ENCODE measurements at regions not wholly inside any gene's neighbourhood (a gene's known extent, or its start where the extent isn't known, plus 50 kb on each side); places are given as distances from the start of the nearest gene placed in this dataset.

DNA sequence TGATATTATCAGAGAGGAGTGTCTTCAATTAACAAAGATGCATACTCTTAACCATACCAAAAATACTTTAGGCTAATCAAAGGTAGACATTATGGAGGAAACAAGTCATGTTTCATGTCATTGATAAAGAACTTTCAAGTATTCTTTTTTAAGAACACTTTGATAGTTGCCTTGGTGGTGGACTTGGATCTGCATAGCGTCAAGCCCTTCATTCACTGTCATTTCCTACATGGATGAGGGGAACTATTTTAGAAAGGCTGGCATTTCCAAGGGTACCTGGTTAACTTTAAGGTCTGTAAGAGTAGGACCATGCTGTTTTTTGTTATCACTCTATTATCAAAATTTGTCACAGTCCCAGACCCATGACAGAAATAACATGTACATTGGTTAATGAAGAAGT, 622.5 kb downstream of the PKHD1 start:
- Histone ChIP-seq H3K9me3 (ENCODE audit: control insufficient read depth in 2 of 3, low read length in 3 of 3) (no peaks in the 10 kb centered on the region), H3K27me3 (ENCODE audit: control insufficient read depth in 2 of 2, insufficient read depth in 2 of 2, low read length in 2 of 2) (no peaks in the 10 kb centered on the region), H3K36me3 (ENCODE audit: control insufficient read depth in 2 of 3, insufficient read depth in 3 of 3, low read length in 3 of 3) (no peaks in the 10 kb centered on the region), H3K27ac (ENCODE audit: low read depth, low read length) (no peak overlapping the region), H3K4me1 (ENCODE audit: control insufficient read depth in 2 of 2, insufficient read depth in 2 of 2, low read length in 2 of 2) (no peaks in the 10 kb centered on the region), H3K4me3 (ENCODE audit: low read length) (no peak overlapping the region)
- no peak overlapping the region for H3K27ac Mint-ChIP-seq
- POLR2A ChIA-PET: no interaction called here
- no peak overlapping the region for H3K4me3 Mint-ChIP-seq
- no peak for ATAC-seq
- DNase-seq: no peak
- H3K36me3 Mint-ChIP-seq: no peaks in the 10 kb centered on the region
- intact Hi-C loops (cut with micrococcal nuclease): no loop called here
- H3K27me3 Mint-ChIP-seq: no peaks in the 10 kb centered on the region
- peaks cover 0 to 12% (median 2%) of the 10 kb centered on the region in 11 donors for H3K9me3 Mint-ChIP-seq
- no peaks in the 10 kb centered on the region for H3K4me1 Mint-ChIP-seq
- CTCF ChIA-PET: no interaction called here

DNA sequence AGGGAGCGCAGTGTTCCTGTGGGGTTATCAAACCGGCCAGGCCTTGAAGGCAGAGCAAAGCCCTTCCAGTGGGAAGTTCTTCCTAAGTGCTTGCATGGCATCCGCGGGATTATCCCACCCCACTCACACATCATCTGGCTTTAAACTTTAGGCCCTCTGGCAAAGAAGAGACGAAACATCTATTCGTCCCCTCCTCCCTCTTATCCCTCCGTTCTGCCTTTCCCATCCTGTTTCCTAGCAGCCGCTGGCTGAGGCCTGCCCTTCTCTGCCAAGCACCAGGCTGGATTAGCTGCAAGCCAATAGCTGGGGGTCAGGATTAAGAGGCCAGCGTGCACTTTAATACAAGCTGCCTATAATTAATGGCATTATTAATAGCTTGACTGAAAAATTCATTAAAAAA, 621.0 kb downstream of the PKHD1 start:
- peaks cover 0 to 7% (median 2%) of the 10 kb centered on the region in 11 donors for H3K9me3 Mint-ChIP-seq
- H3K4me3 Mint-ChIP-seq: no peak overlapping the region
- DNase-seq: no peak
- Histone ChIP-seq H3K27me3 (ENCODE audit: control insufficient read depth in 2 of 2, insufficient read depth in 2 of 2, low read length in 2 of 2) (no peaks in the 10 kb centered on the region), H3K36me3 (ENCODE audit: control insufficient read depth in 2 of 3, insufficient read depth in 3 of 3, low read length in 3 of 3) (no peaks in the 10 kb centered on the region), H3K4me3 (ENCODE audit: low read length) (no peak overlapping the region), H3K9me3 (ENCODE audit: control insufficient read depth in 2 of 3, low read length in 3 of 3) (no peaks in the 10 kb centered on the region), H3K4me1 (ENCODE audit: control insufficient read depth in 2 of 2, insufficient read depth in 2 of 2, low read length in 2 of 2) (no peaks in the 10 kb centered on the region), H3K27ac (ENCODE audit: low read depth, low read length) (no peak overlapping the region)
- no peak overlapping the region for H3K27ac Mint-ChIP-seq
- no peaks in the 10 kb centered on the region for H3K4me1 Mint-ChIP-seq
- ATAC-seq: no peak
- ChIA-PET POLR2A (no interaction called here), CTCF (no interaction called here)
- H3K27me3 Mint-ChIP-seq: no peaks in the 10 kb centered on the region
- intact Hi-C loops (cut with micrococcal nuclease): no loop called here
- H3K36me3 Mint-ChIP-seq: no peaks in the 10 kb centered on the region

DNA sequence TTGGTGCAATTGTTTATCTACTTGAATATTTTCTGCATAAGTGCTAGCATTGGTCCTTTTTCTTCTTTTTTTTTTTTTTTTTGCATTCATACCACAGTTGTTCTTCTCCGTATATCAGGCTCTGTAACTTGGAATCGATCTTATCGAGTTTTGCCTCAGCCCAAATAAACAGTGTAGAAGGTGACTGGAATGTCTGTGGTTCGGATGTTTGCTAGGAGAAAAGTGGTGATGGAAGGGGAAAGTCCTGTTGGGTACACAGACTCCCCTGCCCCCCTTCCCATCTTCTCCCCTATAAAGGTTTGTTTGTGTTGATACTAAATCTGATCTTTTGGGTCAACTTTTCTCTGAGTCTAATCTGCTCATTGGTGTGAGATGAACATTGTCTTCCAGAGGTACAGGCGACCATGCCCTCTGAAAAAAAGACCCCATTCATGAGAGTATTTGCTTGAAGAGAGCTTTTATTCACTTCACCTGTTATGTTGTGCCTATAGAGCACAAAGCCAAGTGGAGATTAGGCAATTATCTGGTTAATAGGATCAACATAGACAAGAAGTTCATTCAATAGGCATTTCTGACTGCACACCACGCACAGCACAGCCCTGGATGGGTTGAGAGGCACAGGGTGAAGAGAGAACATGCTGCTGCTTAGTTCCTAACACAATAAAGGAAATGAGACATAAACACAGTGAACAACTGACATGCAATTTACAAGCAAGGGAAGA, 620.0 kb downstream of the PKHD1 start:
- Histone ChIP-seq H3K27ac (ENCODE audit: low read depth, low read length) (no peak overlapping the region), H3K4me3 (ENCODE audit: low read length) (no peak overlapping the region), H3K9me3 (ENCODE audit: control insufficient read depth in 2 of 3, low read length in 3 of 3) (no peaks in the 10 kb centered on the region), H3K27me3 (ENCODE audit: control insufficient read depth in 2 of 2, insufficient read depth in 2 of 2, low read length in 2 of 2) (no peaks in the 10 kb centered on the region), H3K4me1 (ENCODE audit: control insufficient read depth in 2 of 2, insufficient read depth in 2 of 2, low read length in 2 of 2) (no peaks in the 10 kb centered on the region), H3K36me3 (ENCODE audit: control insufficient read depth in 2 of 3, insufficient read depth in 3 of 3, low read length in 3 of 3) (no peaks in the 10 kb centered on the region)
- Mint-ChIP-seq H3K27me3 (no peaks in the 10 kb centered on the region), H3K9me3 (peaks cover 0 to 7% (median 2%) of the 10 kb centered on the region in 11 donors), H3K36me3 (no peaks in the 10 kb centered on the region), H3K4me3 (no peak overlapping the region), H3K27ac (no peak overlapping the region), H3K4me1 (no peaks in the 10 kb centered on the region)
- ATAC-seq (no peak), DNase-seq (no peak)
- intact Hi-C loops (cut with micrococcal nuclease): no loop called here
- ChIA-PET POLR2A (no interaction called here), CTCF (no interaction called here)

DNA sequence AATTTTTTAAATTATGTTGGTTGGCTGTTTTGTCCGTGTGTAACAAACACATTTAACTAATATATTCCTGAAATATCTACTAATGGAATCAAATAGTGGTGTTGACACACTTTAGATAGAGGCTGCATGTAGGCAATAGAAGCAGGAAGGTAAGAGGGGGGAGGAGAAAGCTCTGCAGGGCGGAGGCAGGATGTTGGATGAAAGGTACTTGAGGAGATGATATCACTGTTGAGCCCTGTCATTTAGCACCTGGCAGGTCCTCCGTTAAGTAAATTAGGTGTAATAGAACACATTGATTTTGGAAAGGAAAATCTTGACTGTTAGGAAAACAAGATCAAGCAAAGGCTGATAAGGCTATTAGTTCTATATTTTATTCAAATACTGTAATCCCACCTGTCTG, 618.7 kb downstream of the PKHD1 start:
- Histone ChIP-seq H3K4me1 (ENCODE audit: control insufficient read depth in 2 of 2, insufficient read depth in 2 of 2, low read length in 2 of 2) (no peaks in the 10 kb centered on the region), H3K27me3 (ENCODE audit: control insufficient read depth in 2 of 2, insufficient read depth in 2 of 2, low read length in 2 of 2) (no peaks in the 10 kb centered on the region), H3K36me3 (ENCODE audit: control insufficient read depth in 2 of 3, insufficient read depth in 3 of 3, low read length in 3 of 3) (no peaks in the 10 kb centered on the region), H3K27ac (ENCODE audit: low read depth, low read length) (no peak overlapping the region), H3K9me3 (ENCODE audit: control insufficient read depth in 2 of 3, low read length in 3 of 3) (no peaks in the 10 kb centered on the region), H3K4me3 (ENCODE audit: low read length) (no peak overlapping the region)
- Mint-ChIP-seq H3K27ac (no peak overlapping the region), H3K4me3 (no peak overlapping the region), H3K4me1 (no peaks in the 10 kb centered on the region), H3K27me3 (no peaks in the 10 kb centered on the region), H3K36me3 (no peaks in the 10 kb centered on the region), H3K9me3 (peaks cover 0 to 8% (median 2%) of the 10 kb centered on the region in 11 donors)
- POLR2A ChIA-PET: no interaction called here
- intact Hi-C loops (cut with micrococcal nuclease): no loop called here
- CTCF ChIA-PET: no interaction called here
- DNase-seq (no peak), ATAC-seq (no peak)

DNA sequence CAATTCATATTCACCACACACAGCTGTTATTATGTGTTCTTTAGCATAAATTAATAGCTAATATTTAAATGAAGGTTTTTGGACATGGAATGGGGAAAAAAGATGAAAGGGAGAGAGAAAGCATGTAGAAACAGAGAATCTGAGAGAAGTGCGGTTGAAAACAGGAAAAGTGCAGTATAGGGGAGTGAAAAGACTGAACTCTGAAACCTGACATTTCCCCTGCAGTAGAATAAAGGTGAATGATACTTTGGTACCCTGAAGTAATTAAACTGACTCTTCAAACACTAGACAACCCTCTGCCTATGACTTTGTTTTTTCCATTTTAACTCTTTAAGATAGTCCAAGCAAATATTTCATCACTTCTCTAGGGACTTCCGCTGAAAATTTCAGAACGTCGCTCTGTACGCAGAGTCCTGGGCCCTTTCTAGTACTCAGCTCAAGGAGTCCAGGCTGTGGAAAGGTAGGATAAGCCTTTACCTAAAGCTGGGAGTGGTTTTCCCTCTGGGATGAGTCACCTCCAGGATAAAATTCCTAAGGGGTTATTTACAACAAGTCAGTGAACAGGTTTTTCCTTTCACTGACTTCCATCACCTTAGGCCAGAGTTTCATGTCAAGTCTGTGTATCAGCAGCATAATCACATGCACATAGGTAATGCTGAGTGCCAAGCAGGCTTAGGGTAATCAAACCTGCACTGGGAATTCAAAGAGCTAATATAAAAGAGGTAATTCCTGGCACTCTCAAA, 614.5 kb downstream of the PKHD1 start:
- Mint-ChIP-seq H3K27me3 (no peaks in the 10 kb centered on the region), H3K27ac (no peak overlapping the region), H3K36me3 (no peaks in the 10 kb centered on the region), H3K4me1 (no peaks in the 10 kb centered on the region), H3K4me3 (no peak overlapping the region), H3K9me3 (peaks cover 0 to 11% (median 2%) of the 10 kb centered on the region in 11 donors)
- Histone ChIP-seq H3K4me3 (ENCODE audit: low read length) (no peak overlapping the region), H3K4me1 (ENCODE audit: control insufficient read depth in 2 of 2, insufficient read depth in 2 of 2, low read length in 2 of 2) (no peaks in the 10 kb centered on the region), H3K9me3 (ENCODE audit: control insufficient read depth in 2 of 3, low read length in 3 of 3) (no peaks in the 10 kb centered on the region), H3K27ac (ENCODE audit: low read depth, low read length) (no peak overlapping the region), H3K27me3 (ENCODE audit: control insufficient read depth in 2 of 2, insufficient read depth in 2 of 2, low read length in 2 of 2) (no peaks in the 10 kb centered on the region), H3K36me3 (ENCODE audit: control insufficient read depth in 2 of 3, insufficient read depth in 3 of 3, low read length in 3 of 3) (no peaks in the 10 kb centered on the region)
- intact Hi-C loops (cut with micrococcal nuclease): no loop called here
- ChIA-PET POLR2A (no interaction called here), CTCF (no interaction called here)
- DNase-seq (no peak), ATAC-seq (no peak)

DNA sequence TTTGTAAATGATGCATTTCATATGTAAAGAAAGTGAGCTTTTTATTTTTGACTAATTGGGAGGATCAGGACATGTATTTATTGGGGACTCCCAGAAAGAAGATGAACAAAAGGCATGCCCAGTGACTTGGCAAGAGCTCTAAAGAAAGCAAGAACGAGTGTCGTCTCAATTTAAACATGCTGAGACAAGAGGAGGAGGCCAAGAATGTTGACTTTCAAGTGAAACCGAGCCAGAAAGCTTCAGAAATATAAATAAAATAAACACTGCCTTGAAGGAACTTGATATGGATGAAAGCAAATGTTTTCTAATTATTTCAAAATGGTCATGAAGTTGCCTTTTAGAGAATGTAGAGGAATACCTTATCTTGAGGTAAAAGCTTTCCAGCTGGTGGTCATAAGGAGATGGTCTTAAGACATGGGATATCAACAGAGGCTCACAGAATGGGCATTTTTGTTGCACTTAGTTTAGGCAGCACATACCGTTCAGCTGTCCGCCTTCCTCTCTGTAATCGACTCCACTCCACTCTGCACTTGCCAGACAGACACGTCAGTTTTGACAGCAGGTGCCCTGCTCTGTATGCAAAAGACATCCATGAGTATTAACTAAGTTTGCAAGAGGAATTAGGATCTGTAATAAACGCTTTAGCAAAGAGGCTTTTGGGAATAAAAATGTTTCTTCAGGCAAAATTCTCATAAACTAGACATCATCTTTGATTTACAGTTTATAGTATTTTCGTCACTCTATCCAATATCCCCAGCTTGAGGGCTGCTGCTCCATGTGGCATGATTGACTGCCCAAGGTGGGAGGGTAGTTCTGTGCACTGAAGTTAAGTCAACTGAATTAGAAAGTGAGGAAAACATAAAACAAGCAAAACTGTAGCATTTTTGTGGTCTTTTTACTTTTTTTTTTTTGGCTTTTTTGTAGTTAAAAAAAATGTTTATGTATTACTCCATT, 613.1 kb downstream of the PKHD1 start:
- POLR2A ChIA-PET: no interaction called here
- H3K9me3 ChIP-seq (ENCODE audit: control insufficient read depth in 2 of 3, low read length in 3 of 3): no peaks in the 10 kb centered on the region
- ATAC-seq (no peak), DNase-seq (no peak)
- H3K4me3 Mint-ChIP-seq: no peak overlapping the region
- no peaks in the 10 kb centered on the region for H3K27me3 ChIP-seq (ENCODE audit: control insufficient read depth in 2 of 2, insufficient read depth in 2 of 2, low read length in 2 of 2)
- no peaks in the 10 kb centered on the region for H3K27me3 Mint-ChIP-seq
- CTCF ChIA-PET: no interaction called here
- no peaks in the 10 kb centered on the region for H3K4me1 Mint-ChIP-seq
- no peaks in the 10 kb centered on the region for H3K36me3 ChIP-seq (ENCODE audit: control insufficient read depth in 2 of 3, insufficient read depth in 3 of 3, low read length in 3 of 3)
- H3K27ac ChIP-seq (ENCODE audit: low read depth, low read length): no peak overlapping the region
- no peaks in the 10 kb centered on the region for H3K36me3 Mint-ChIP-seq
- no peak overlapping the region for H3K4me3 ChIP-seq (ENCODE audit: low read length)
- H3K27ac Mint-ChIP-seq: no peak overlapping the region
- intact Hi-C loops (cut with micrococcal nuclease): no loop called here
- H3K9me3 Mint-ChIP-seq: peaks cover 0 to 13% (median 3%) of the 10 kb centered on the region in 11 donors
- H3K4me1 ChIP-seq (ENCODE audit: control insufficient read depth in 2 of 2, insufficient read depth in 2 of 2, low read length in 2 of 2): no peaks in the 10 kb centered on the region

Measured in naive thymus-derived CD4-positive, alpha-beta T cell (primary cell).